GM18505 (cell line): ENCODE measurements at regions not wholly inside any gene's neighbourhood (a gene's known extent, or its start where the extent isn't known, plus 50 kb on each side); places are given as distances from the start of the nearest gene placed in this dataset.
"Not testable (repeated sequence)": the region's sequence is repeated elsewhere in the genome, so short reads cannot be mapped to it uniquely, and the experiment has no call there.

ENCODE experiments used
- ATAC-seq: cut with Tn5 transposase; IDR thresholded peaks from one replicate; pipeline ENCODE4 v1.9.1; 2021; ENCODE audit not compliant: unreplicated experiment
- POLR2A ChIP-seq: IDR thresholded peaks from 4 replicates; pipeline ENCODE4 v1.6.1; 2011; ENCODE audit warnings: borderline replicate concordance; ENCODE audit not compliant: insufficient read depth, insufficient read length; ENCODE audit errors: extremely low read depth

- ATAC-seq, result no peak
Measured at GRCh38 chr12:76641961-76642360, 82.4 kb upstream of the OSBPL8 start.

GRCh38 chr12:76643438-76643837 is 83.9 kb upstream of the OSBPL8 start:
- no peak for TF ChIP-seq POLR2A
- no peak for ATAC-seq

More at GRCh38 chr12:76641961-76642360, 82.4 kb upstream of the OSBPL8 start:
- no peak for TF ChIP-seq POLR2A

GRCh38 chr12:76644950-76645349 is 85.4 kb upstream of the OSBPL8 start:
- ATAC-seq, result no peak
- no peak for TF ChIP-seq POLR2A

DNA sequence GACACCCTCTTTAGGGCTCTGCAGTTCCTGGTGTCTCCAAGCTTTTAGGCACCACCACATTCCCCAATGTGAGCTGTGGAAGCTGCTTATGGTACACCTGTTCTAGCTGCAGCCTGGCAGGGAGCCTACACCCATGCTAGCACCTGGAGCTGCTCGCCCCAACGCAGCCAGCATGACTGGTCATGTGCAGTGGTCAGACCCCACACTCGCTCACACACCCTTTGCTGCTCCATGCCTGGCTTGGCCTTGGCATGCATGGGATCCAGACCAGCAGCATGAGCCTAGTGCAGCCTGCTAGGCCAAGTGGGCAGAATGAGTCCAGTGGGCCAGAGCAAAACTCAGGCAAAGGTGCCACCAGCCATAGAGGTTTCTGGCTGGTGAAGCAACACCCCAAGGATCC is 86.4 kb upstream of the OSBPL8 start:
- TF ChIP-seq POLR2A, result no peak
- no peak for ATAC-seq

DNA sequence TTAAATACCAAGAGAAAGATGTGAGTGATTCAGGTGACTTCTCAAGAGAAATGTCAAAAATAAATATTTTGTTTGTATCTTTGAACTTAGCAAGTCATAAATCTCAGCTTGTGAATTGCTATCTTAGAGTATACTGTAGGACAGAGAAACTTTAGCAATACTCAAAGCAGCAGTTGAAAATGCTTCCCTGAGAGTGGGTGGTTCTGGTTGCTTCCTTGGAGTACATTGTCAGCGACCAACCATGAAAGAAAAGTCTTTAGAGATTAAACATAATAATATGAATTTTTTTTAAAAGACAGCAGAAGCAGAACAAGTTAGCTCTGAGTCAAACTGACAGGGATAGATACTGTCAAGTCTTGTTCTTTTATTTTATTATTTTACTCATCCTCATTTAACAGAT is 86.8 kb upstream of the OSBPL8 start:
- no peak for TF ChIP-seq POLR2A
- no peak for ATAC-seq

- ATAC-seq, result no peak
- TF ChIP-seq POLR2A, result no peak
Measured at GRCh38 chr12:76649099-76649498, 89.5 kb upstream of the OSBPL8 start.

- TF ChIP-seq POLR2A, result no peak
- no peak for ATAC-seq
Measured at GRCh38 chr12:76652402-76652801, 92.8 kb upstream of the OSBPL8 start.

DNA sequence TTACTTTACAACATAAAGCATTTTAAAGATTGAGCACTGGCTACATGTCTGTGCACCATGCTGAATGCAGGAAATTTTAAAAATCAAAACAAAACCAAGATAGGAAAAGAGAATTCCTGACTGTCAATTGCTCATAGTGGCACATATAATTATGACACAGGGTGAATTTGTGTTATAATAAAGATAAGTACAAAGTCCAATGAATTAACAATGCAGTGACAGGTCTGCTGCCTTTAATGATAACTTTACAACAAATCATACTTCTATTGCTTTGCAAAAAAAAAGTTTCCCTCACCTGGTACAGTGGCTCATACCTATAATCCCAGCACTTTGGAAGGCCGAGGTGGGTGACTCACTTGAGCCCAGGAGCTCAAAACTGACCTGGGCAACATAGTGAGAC is 93.8 kb upstream of the OSBPL8 start:
- TF ChIP-seq POLR2A, result no peak
- ATAC-seq, result no peak

DNA sequence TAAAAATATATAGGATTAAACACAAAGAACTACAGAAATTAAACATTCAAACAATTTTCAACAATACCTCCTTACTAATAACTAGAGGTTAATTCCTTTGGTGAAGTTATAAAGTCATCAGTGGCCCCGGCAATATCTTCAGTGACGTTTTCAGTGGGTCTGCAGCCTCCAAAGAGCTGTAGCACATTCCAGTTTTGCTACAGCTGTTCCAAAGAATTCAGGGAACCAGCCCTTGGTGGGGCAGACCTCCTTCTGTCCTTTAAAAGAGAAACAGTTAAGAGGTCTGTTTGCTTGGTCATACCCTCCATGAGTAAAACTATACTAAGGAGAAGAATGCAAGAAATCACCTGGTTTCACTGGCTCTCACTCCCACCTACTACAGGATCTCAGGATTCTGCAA is 99.2 kb upstream of the ZDHHC17 start:
- no peak for ATAC-seq
- TF ChIP-seq POLR2A, result no peak

- TF ChIP-seq POLR2A, result no peak
- ATAC-seq, result no peak
Measured at GRCh38 chr12:76666290-76666835, 97.6 kb upstream of the ZDHHC17 start.

- no peak for TF ChIP-seq POLR2A
- no peak for ATAC-seq
Measured at GRCh38 chr12:76669981-76670380, 93.9 kb upstream of the ZDHHC17 start.

- no peak for ATAC-seq
Measured at GRCh38 chr12:76670776-76671175, 93.1 kb upstream of the ZDHHC17 start.

GRCh38 chr12:76674669-76675315 is 89.1 kb upstream of the ZDHHC17 start:
- no peak for TF ChIP-seq POLR2A
- ATAC-seq, result no peak

More at GRCh38 chr12:76670776-76671175, 93.1 kb upstream of the ZDHHC17 start:
- no peak for TF ChIP-seq POLR2A

- not testable (repeated sequence) for ATAC-seq
Measured at GRCh38 chr12:76676261-76676660, 87.7 kb upstream of the ZDHHC17 start.

- no peak for TF ChIP-seq POLR2A
- no peak for ATAC-seq
Measured at GRCh38 chr12:76678992-76679391, 84.9 kb upstream of the ZDHHC17 start.
